PFSK-1 (cell line): ENCODE measurements at regions not wholly inside any gene's neighbourhood (a gene's known extent, or its start where the extent isn't known, plus 50 kb on each side); places are given as distances from the start of the nearest gene placed in this dataset.

ENCODE experiments used
- FOXP2 ChIP-seq: optimal IDR thresholded peaks from 2 replicates; pipeline ENCODE3; 2011; ENCODE audit warnings: borderline replicate concordance, control low read depth, inconsistent platforms; ENCODE audit not compliant: insufficient read depth; ENCODE audit errors: extremely low read length, extremely low read depth
- POLR2AphosphoS5 ChIP-seq: IDR thresholded peaks from 2 replicates; pipeline ENCODE4 v1.6.1; 2012; ENCODE audit warnings: low read depth, mild to moderate bottlenecking, control low read depth, low read length, moderate library complexity
- SIN3A ChIP-seq: IDR thresholded peaks from 2 replicates; pipeline ENCODE4 v1.6.1; 2012; ENCODE audit warnings: mild to moderate bottlenecking, low read length, moderate library complexity, borderline replicate concordance; ENCODE audit not compliant: insufficient read depth
- TAF1 ChIP-seq: IDR thresholded peaks from 2 replicates; pipeline ENCODE4 v1.6.1; 2012; ENCODE audit warnings: low read length, control low read depth, borderline replicate concordance; ENCODE audit not compliant: insufficient read depth
- TF ChIP-seq, protein P1 (sequence below), 2 experiments: IDR thresholded peaks; 2 replicates each; pipeline versions ENCODE4 v1.6.1 to v1.8.0; 2011 to 2012; ENCODE audit warnings: low read depth in 2 of 2, low read length in 2 of 2, control low read depth in 1 of 2, inconsistent platforms in 1 of 2, mild to moderate bottlenecking in 1 of 2, moderate library complexity in 1 of 2; ENCODE audit not compliant: insufficient read depth in 1 of 2

DNA sequence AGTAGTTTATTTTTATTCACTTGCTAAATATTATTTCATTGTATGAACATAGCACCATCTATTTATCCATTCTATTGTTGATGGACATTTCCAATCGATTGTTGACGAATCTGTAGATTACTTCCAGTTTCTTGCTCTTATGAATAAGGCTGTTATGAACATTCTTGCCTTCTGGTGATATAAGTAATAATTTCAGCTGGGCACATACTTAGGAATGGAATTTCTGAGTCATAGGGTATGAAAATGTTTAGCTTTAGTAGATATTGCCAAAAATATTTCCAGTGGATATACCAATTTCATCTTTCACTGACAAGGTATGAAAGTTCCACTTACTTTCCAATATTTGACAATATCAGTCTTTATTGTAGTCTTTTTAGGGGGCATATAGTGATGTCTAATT lies 468.5 kb downstream of the ETNK1 start:
- TF ChIP-seq FOXP2: no peak
- TF ChIP-seq POLR2AphosphoS5: no peak
- no peak for TF ChIP-seq SIN3A
- TF ChIP-seq TAF1: no peak
- TF ChIP-seq, protein P1, sequence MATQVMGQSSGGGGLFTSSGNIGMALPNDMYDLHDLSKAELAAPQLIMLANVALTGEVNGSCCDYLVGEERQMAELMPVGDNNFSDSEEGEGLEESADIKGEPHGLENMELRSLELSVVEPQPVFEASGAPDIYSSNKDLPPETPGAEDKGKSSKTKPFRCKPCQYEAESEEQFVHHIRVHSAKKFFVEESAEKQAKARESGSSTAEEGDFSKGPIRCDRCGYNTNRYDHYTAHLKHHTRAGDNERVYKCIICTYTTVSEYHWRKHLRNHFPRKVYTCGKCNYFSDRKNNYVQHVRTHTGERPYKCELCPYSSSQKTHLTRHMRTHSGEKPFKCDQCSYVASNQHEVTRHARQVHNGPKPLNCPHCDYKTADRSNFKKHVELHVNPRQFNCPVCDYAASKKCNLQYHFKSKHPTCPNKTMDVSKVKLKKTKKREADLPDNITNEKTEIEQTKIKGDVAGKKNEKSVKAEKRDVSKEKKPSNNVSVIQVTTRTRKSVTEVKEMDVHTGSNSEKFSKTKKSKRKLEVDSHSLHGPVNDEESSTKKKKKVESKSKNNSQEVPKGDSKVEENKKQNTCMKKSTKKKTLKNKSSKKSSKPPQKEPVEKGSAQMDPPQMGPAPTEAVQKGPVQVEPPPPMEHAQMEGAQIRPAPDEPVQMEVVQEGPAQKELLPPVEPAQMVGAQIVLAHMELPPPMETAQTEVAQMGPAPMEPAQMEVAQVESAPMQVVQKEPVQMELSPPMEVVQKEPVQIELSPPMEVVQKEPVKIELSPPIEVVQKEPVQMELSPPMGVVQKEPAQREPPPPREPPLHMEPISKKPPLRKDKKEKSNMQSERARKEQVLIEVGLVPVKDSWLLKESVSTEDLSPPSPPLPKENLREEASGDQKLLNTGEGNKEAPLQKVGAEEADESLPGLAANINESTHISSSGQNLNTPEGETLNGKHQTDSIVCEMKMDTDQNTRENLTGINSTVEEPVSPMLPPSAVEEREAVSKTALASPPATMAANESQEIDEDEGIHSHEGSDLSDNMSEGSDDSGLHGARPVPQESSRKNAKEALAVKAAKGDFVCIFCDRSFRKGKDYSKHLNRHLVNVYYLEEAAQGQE (IDR thresholded peaks at IDR 0.05; ENCODE audit: insufficient read depth in 1 of 2, low read depth in 2 of 2, low read length in 2 of 2): no peak

DNA sequence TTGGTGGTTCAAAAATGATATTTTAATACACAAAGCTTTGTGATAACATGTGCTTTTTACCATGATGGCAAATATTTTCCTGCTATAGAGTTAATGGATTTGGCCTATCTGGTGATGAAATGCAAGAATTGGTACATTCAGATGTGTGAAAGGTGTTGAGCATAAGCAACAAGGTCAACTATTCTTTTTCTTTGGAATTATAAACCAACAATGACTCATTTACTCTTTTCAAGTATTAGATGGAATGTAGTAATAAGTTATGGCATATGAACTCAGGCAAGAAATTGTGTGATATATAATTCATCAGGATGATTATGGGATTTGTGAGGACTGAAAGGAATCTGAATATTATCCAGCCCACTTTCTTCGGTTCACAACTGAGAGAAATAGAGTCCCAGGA lies 471.4 kb downstream of the ETNK1 start:
- TF ChIP-seq, protein P1 (IDR thresholded peaks at IDR 0.05; ENCODE audit: insufficient read depth in 1 of 2, low read depth in 2 of 2, low read length in 2 of 2): no peak
- no peak for TF ChIP-seq POLR2AphosphoS5
- TF ChIP-seq SIN3A: no peak
- no peak for TF ChIP-seq FOXP2
- TF ChIP-seq TAF1: no peak

DNA sequence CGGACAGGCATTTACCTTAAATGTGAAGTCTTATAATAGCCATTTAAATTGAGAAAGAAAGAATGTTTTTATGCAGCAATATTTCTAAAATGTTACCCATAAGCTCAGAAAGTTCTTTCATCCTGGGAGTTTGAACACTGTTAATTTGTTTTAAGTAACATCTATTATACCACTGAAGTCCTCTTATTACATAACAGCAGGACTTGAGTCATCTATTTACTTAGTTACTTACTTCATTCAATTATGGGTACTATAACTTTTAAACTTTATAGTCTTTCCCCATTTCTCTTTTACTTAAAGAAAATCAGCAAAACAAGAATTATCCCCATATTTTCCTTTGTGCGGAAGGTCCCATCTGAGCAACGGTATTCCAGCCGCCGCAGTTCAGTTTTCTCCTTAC lies 473.1 kb downstream of the ETNK1 start:
- no peak for TF ChIP-seq SIN3A

DNA sequence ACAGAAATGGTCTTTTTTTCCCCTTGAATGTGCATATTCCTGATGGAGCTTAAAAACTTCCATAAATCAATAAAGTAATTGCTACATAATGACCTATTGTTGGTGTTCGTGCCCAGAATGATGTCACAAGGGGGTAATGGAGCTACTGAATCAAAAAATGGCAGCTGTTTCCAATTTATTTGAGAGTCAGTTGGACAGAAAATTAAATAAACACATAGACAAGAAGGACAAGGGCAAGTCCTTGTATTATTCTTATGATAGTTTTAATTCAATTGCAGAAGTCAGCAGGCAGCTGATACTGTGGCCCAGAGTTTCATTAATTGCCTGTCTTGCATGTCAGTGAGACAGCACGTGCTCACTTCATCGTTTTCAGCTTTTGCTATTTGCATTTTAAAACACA lies 473.5 kb downstream of the ETNK1 start:
- TF ChIP-seq, protein P1 (IDR thresholded peaks at IDR 0.05; ENCODE audit: insufficient read depth in 1 of 2, low read depth in 2 of 2, low read length in 2 of 2): no peak
- TF ChIP-seq FOXP2 (no peak), SIN3A (no peak), POLR2AphosphoS5 (no peak; the same call in 1 of the 2 replicates), TAF1 (no peak)

DNA sequence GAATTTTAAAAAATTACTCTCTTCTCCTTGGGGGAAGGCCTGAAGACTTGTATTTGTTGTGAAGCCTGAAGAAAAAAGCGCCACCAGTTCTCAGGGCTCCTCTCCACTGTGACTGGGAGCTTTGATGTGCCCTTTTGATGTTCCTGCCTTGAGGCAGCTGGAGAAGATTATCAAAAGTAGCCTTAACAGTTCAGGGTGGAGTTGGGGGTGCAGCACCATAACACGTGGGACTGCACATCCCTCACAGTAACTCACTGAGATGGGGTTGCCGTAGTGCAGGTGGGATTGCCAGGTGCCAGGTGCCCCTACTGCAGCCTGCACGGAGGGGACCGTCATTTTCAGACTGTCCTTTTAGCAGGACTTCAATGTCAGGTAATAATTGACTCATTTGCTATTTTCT lies 474.1 kb downstream of the ETNK1 start:
- TF ChIP-seq, protein P1 (IDR thresholded peaks at IDR 0.05; ENCODE audit: insufficient read depth in 1 of 2, low read depth in 2 of 2, low read length in 2 of 2): no peak
- no peak for TF ChIP-seq FOXP2
